ENCODE measurements at regions not wholly inside any gene's neighbourhood (a gene's known extent, or its start where the extent isn't known, plus 50 kb on each side); places are given as distances from the start of the nearest gene placed in this dataset.

GRCh38 chr1:5651964-5652821 lies 340.0 kb downstream of the NPHP4 start:
- DNase-seq: no peak

- DNase-seq: no peak
Observed at GRCh38 chr1:5651473-5651872, 340.8 kb downstream of the NPHP4 start.

GRCh38 chr1:5651027-5651410 lies 341.2 kb downstream of the NPHP4 start:
- no peak for DNase-seq

- DNase-seq: no peak
Observed at GRCh38 chr1:5650283-5651026, 341.8 kb downstream of the NPHP4 start.

- DNase-seq: no peak
Observed at GRCh38 chr1:5649795-5650194, 342.4 kb downstream of the NPHP4 start.

GRCh38 chr1:5649166-5649551 lies 343.1 kb downstream of the NPHP4 start:
- no peak for DNase-seq

GRCh38 chr1:5648410-5649165 lies 343.6 kb downstream of the NPHP4 start:
- DNase-seq: no peak

- DNase-seq: no peak
Observed at GRCh38 chr1:5647234-5647633, 345.0 kb downstream of the NPHP4 start.

GRCh38 chr1:5646486-5647149 lies 345.6 kb downstream of the NPHP4 start:
- no peak for DNase-seq

- DNase-seq: no peak
Observed at GRCh38 chr1:5645929-5646328, 346.3 kb downstream of the NPHP4 start.

- no peak for DNase-seq
Observed at GRCh38 chr1:5645135-5645399, 347.2 kb downstream of the NPHP4 start.

- no peak for DNase-seq
Observed at GRCh38 chr1:5644281-5645134, 347.7 kb downstream of the NPHP4 start.

- no peak for DNase-seq
Observed at GRCh38 chr1:5643360-5644107, 348.7 kb downstream of the NPHP4 start.

GRCh38 chr1:5640845-5641244 lies 351.4 kb downstream of the NPHP4 start:
- DNase-seq: no peak

GRCh38 chr1:5639106-5639722 lies 353.0 kb downstream of the NPHP4 start:
- no peak for DNase-seq

- DNase-seq: no peak
Observed at GRCh38 chr1:5638582-5638981, 353.6 kb downstream of the NPHP4 start.

- no peak for DNase-seq
Observed at GRCh38 chr1:5637171-5637570, 355.1 kb downstream of the NPHP4 start.

GRCh38 chr1:5634893-5635292 lies 357.3 kb downstream of the NPHP4 start:
- no peak for DNase-seq

GRCh38 chr1:5632814-5633213 lies 359.4 kb downstream of the NPHP4 start:
- DNase-seq: no peak

GRCh38 chr1:5632224-5632623 lies 360.0 kb downstream of the NPHP4 start:
- DNase-seq: no peak

- no peak for DNase-seq
Observed at GRCh38 chr1:5628416-5628815, 363.8 kb downstream of the NPHP4 start.

All from GF-D8 (cell line).